BJ (cell line): ENCODE measurements at regions not wholly inside any gene's neighbourhood (a gene's known extent, or its start where the extent isn't known, plus 50 kb on each side); places are given as distances from the start of the nearest gene placed in this dataset.
"Not testable (repeated sequence)": the region's sequence is repeated elsewhere in the genome, so short reads cannot be mapped to it uniquely, and the experiment has no call there.

Experiments
- CTCF ChIA-PET: fragments of 350-600 bp; formaldehyde crosslinking; extraction: SDS; loops from one replicate; lab custom pipeline; 2021; ENCODE audit warnings: antibody characterized with exemption, inconsistent platforms; lab: Yijun Ruan, JAX
- POLR2A ChIA-PET: fragments of 300-600 bp; sonication (Branson Sonifier 250); formaldehyde crosslinking; extraction: SDS; loops from one replicate; lab custom pipeline; 2021; ENCODE audit warnings: antibody characterized with exemption; lab: Charles Lee
- DNase-seq: peaks from one replicate; pipeline ENCODE4 v3.0.0-alpha.2; 2011; ENCODE audit warnings: low read depth
- H3K27me3 ChIP-seq: 2 replicates; pipeline ENCODE4 v1.6.0; 2011; ENCODE audit warnings: low read length; ENCODE audit not compliant: control insufficient read depth, insufficient read depth
- H3K36me3 ChIP-seq: 2 replicates; pipeline ENCODE4 v1.5.1; 2011; ENCODE audit warnings: low read length; ENCODE audit not compliant: control insufficient read depth, insufficient read depth
- H3K4me3 ChIP-seq: 2 replicates; pipeline ENCODE4 v1.5.1; 2011; ENCODE audit warnings: low read depth, mild to moderate bottlenecking, control low read depth, low read length
- CTCF ChIP-seq: IDR thresholded peaks from 2 replicates; pipeline ENCODE4 v1.5.1; 2011; ENCODE audit warnings: low read depth, mild to moderate bottlenecking, control low read depth, inconsistent platforms, low read length, moderate library complexity; ENCODE audit not compliant: insufficient read depth

GRCh38 chr10:81473755-81474154 lies 401.2 kb upstream of the NRG3 start:
- Histone ChIP-seq H3K36me3 (no peaks in the 10 kb centered on the region), H3K27me3 (no peaks in the 10 kb centered on the region), H3K4me3 (no peak overlapping the region)
- ChIA-PET CTCF (no interaction called here), POLR2A (no interaction called here)
- DNase-seq, result no peak
- no peak for TF ChIP-seq CTCF

DNA sequence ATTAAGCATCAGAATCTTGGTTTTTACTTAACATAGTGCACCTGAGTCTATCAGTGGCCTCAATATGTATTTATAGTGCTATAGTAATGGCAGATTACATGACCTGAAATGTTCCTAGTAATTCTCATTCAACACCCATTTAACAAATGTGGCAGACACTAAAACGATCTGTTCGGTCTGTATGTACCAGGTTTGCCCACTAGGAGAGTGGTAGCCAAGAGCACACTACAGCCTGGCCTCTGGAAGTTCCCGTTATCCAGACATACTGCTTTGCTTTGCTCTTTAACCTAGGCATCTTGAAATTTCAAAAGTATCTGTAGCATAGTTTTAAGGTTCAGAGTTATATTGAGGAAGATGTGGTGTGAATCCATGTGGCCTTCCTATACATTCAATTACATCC lies 395.7 kb upstream of the NRG3 start:
- ChIA-PET POLR2A (no interaction called here), CTCF (no interaction called here)
- no peak for DNase-seq
- no peaks in the 10 kb centered on the region for H3K36me3 ChIP-seq
- TF ChIP-seq CTCF, result no peak
- no peaks in the 10 kb centered on the region for H3K27me3 ChIP-seq
- H3K4me3 ChIP-seq, result no peak overlapping the region

DNA sequence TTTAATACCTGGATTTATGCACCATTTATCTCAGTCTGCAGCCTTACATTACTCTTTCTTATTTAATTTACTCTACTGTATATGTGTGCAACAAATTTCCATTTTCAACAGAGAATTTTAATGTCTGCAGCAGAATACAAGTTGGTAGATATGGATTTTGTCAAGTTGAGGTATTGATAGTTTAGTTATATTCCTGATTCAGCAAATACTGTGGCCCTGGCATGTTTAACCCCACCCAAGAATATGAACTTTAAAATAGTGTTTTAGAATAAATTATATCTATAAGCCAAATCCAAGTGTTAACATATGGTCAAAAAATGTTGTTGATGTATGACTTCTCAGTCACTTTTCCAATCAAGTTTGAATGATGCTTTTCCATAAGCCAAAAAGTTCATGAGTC lies 378.4 kb upstream of the NRG3 start:
- CTCF ChIA-PET, result no interaction called here
- DNase-seq, result no peak
- POLR2A ChIA-PET, result no interaction called here
- H3K4me3 ChIP-seq, result no peak overlapping the region
- no peaks in the 10 kb centered on the region for H3K36me3 ChIP-seq
- no peak for TF ChIP-seq CTCF
- H3K27me3 ChIP-seq, result no peaks in the 10 kb centered on the region

DNA sequence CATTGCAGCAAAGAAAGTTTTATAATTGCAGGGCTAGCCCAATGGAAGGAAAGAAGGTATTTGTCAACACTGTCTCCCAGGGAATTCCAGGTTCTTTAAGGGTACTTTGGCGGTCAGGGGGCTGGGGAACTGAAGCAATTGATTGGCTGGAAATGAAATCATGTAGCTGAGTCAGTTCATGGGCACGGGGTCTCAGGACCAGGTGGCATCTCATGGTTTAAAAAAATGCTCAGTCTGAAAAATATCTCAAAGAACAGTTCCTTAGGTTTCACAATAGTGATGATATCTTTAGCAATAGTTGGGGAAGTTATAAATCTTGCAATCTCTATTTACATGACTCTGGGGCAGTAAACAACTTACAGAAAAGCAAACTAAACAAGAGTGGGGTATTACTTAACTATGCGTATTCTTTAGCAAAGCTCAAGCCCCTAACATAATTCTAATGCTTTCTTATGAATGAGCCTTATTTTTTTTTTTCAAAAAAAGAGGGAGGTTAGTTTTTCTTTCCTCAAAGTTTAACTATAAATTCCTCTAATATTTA lies 376.9 kb upstream of the NRG3 start:
- CTCF ChIA-PET, result interaction anchor here (0.5 kb wide), 1 partner anchor 428 kb away, joined by 3 read pairs; no protein-coding TSS in a partner anchor
- DNase-seq, result no peak
- Histone ChIP-seq H3K36me3 (no peaks in the 10 kb centered on the region), H3K4me3 (no peak overlapping the region), H3K27me3 (no peaks in the 10 kb centered on the region)
- POLR2A ChIA-PET, result no interaction called here
- TF ChIP-seq CTCF, result no peak

DNA sequence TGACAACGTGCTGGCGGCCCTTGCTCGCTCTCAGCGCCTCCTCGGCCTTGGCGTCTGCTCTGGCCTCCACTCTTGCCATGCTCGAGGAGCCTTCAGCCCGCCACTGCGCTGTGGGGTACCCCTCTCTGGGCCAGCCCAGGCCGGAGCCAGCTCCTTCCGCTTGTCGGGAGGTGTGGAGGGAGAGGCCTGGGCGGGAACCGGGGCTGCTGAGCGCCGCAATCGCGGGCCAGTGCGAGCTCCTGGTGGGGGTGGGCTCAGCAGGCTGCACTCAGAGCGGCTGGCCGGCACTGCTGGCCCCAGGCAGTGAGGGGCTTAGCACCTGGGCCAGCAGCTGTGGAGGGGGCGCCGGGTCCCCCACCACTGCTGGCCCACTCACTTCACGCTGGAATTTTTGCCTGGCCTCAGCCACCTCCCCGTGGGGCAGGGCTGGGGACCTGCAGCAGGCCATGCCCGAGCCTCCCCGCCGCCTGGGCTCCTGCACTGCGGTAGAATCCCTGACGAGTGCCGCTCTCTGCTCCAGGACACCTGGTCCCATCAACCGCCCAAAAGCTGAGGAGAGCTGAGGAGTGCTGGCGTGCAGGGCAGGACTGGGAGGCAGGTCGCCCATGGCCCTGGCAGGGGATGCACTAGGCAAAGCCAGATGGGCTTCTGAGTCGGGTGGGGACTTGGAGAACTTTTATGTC lies 372.2 kb upstream of the NRG3 start:
- no peak for DNase-seq
- POLR2A ChIA-PET, result no interaction called here
- no peak for TF ChIP-seq CTCF
- H3K27me3 ChIP-seq, result no peaks in the 10 kb centered on the region
- no peak overlapping the region for H3K4me3 ChIP-seq
- CTCF ChIA-PET, result no interaction called here
- H3K36me3 ChIP-seq, result no peaks in the 10 kb centered on the region

GRCh38 chr10:81505777-81506176 lies 369.2 kb upstream of the NRG3 start:
- CTCF ChIA-PET, H3K27me3 ChIP-seq, H3K4me3 ChIP-seq, POLR2A ChIA-PET, H3K36me3 ChIP-seq, DNase-seq: not testable (repeated sequence)
